ENCODE measurements at regions not wholly inside any gene's neighbourhood (a gene's known extent, or its start where the extent isn't known, plus 50 kb on each side); places are given as distances from the start of the nearest gene placed in this dataset.

DNA sequence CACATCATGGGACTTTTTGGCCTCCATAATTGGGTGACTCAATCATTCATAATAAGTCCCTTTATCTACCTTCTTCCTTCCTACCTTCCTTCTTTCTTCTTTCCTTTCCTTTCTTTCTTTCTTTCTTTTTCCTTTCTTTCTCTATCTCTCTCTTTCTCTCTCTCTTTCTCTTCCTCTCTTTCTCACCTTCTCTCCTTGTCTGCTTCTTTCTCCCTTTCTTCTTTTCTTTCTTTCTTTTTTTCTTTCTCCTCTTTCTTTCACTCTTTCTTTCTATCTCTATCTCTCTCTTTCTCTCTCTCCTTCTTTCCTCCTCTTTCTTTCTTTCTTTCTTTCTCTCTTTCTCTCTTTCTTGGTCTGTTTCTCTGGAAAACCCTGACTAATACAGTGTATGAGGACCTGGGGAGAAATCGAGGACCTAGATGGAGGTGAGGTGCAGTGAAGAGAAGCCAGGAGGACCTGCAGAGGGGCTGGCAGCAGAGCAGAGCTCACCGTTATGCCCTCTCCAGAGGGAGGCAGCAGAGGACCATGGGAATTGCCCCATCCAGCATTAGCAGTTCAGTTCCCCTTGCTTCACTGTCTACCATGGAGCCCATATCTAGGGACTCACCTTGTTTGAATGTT is 52.7 kb upstream of the BTRC start:
- DNase-seq, result peak; percentile 47

DNA sequence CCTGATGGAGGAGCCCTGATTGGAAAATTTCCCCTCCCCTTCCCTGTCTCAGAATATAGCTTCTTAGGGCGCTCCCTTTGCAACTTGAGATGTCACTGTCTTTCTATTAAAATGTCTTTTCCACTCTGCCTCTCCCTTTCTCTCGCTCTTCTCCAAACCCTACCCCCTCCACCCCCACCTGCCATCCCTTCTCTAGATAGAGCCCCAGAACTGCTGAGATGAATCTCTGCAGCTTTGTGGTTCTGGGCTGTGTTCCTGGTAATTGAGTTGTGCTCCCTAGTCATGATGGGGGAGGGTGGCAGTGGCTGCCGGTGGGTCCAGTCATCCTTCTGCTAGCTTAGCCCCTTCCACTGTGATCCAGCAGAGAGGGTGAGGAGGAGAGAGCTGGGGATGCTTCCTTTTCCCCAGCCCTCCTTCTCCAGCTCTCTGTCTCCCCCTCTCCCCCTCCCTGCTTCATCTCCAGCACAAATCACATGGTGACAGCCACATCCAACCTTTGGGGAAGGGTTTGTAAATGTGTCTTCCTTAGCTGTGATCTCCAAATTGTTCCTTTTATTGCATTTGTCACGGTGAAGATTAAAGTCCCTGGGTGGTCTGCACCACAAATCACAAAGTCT is 50.8 kb upstream of the BTRC start:
- no peak for DNase-seq
